ENCODE measurements at regions not wholly inside any gene's neighbourhood (a gene's known extent, or its start where the extent isn't known, plus 50 kb on each side); places are given as distances from the start of the nearest gene placed in this dataset.

Small RNA genes in the stretch of these regions (small RNA-seq; reads per million reads assigned to genes)
- gene RN7SKP46, result 0 reads per million in 2 donors

All from prostate gland (tissue), 2 donors.